Fibroblast of the aortic adventitia (primary cell): ENCODE measurements at regions not wholly inside any gene's neighbourhood (a gene's known extent, or its start where the extent isn't known, plus 50 kb on each side); places are given as distances from the start of the nearest gene placed in this dataset.

Experiments used
- DNase-seq: peaks from one replicate; pipeline ENCODE4 v3.0.0-alpha.2; 2010; ENCODE audit warnings: low read depth
- H3K4me3 ChIP-seq: 2 replicates; pipeline ENCODE4 v1.5.1; 2011; ENCODE audit warnings: low read depth, mild to moderate bottlenecking, control low read depth, low read length, moderate library complexity
- TF ChIP-seq, protein P1 (sequence below): IDR thresholded peaks from 2 replicates; pipeline ENCODE4 v1.5.1; 2011; ENCODE audit warnings: mild to moderate bottlenecking, low read length, control low read depth, inconsistent platforms; ENCODE audit not compliant: insufficient read depth

DNA sequence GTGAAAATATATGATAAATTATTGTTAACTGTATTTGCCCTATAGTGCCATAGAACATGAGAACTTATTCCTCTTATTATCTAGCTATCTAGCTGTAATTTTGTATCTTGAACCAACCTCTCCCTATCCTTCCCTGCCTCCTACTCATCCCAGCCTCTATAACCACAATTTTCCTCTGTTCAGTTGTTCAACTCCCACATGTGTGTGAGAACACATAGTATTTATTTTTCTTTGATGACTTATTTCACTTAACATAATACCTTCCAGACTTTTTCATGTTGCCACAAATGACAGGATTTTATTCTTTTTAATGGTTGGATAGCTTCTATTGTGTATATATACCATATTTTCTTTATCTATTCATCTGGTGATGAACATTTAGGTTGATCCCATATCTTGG, 85.4 kb upstream of the SUCLG2 start:
- TF ChIP-seq, protein P1, sequence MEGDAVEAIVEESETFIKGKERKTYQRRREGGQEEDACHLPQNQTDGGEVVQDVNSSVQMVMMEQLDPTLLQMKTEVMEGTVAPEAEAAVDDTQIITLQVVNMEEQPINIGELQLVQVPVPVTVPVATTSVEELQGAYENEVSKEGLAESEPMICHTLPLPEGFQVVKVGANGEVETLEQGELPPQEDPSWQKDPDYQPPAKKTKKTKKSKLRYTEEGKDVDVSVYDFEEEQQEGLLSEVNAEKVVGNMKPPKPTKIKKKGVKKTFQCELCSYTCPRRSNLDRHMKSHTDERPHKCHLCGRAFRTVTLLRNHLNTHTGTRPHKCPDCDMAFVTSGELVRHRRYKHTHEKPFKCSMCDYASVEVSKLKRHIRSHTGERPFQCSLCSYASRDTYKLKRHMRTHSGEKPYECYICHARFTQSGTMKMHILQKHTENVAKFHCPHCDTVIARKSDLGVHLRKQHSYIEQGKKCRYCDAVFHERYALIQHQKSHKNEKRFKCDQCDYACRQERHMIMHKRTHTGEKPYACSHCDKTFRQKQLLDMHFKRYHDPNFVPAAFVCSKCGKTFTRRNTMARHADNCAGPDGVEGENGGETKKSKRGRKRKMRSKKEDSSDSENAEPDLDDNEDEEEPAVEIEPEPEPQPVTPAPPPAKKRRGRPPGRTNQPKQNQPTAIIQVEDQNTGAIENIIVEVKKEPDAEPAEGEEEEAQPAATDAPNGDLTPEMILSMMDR: no peak

DNA sequence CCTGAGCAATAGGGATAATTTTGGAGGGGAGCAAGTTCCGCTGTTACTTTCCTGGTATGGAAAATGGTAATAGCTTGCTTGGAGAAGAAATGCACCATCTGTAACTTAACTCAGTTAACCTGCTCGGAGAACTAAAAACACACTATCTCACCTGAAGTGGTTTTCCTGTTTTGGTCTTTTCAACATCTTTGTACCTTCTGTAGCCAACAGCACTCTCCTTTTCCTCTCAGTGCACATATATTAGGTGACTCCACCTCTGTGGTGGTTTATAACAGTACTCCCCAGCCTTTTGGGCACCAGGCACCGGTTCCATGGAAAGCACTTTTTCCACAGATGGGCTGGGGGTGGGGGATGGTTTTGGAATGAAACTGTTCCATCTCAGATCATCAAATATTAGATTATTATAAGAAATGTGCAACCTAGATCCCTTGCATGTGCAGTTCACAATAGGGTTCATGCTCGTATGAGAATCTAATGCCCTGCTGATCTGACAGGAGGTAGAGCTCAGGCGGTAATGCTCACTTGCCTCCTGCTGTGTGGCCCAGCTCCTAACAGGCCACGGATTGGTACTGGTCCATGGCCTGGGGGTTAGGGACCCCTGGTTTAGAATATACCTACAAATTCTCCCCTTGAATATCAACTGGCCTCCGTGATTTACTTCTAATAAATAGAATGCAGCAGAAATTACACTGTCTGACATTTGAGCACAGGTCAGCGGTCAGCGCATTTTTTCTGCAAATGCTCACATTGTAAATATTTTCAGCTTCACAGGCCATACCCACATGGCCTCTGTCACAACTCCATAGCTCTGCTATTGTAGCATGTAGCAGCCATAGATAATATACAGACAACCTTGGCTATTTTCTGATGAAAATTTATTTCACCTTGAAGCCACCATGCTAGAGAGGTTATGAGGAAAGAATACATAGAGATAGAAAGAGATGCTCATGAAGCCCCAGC, 83.8 kb upstream of the SUCLG2 start:
- DNase-seq: no peak
- TF ChIP-seq, protein P1: no peak
- no peak overlapping the region for H3K4me3 ChIP-seq

More for the DNA sequence above, 85.4 kb upstream of the SUCLG2 start:
- no peak overlapping the region for H3K4me3 ChIP-seq
- peak; percentile 8 for DNase-seq

GRCh38 chr3:67737140-67737539, 82.7 kb upstream of the SUCLG2 start:
- no peak for DNase-seq
- TF ChIP-seq, protein P1: no peak
- no peak overlapping the region for H3K4me3 ChIP-seq

GRCh38 chr3:67733269-67733950, 79.0 kb upstream of the SUCLG2 start:
- TF ChIP-seq, protein P1: no peak
- no peak for DNase-seq
- H3K4me3 ChIP-seq: no peak overlapping the region

- TF ChIP-seq, protein P1: no peak
- DNase-seq: no peak
- no peak overlapping the region for H3K4me3 ChIP-seq
Observed at GRCh38 chr3:67724434-67724833, 70.0 kb upstream of the SUCLG2 start.

GRCh38 chr3:67723863-67724262, 69.5 kb upstream of the SUCLG2 start:
- DNase-seq: no peak
- no peak overlapping the region for H3K4me3 ChIP-seq
- TF ChIP-seq, protein P1: no peak
